Caco-2 (cell line): ENCODE measurements at regions not wholly inside any gene's neighbourhood (a gene's known extent, or its start where the extent isn't known, plus 50 kb on each side); places are given as distances from the start of the nearest gene placed in this dataset.
"Not testable (repeated sequence)": the region's sequence is repeated elsewhere in the genome, so short reads cannot be mapped to it uniquely, and the experiment has no call there.

Source experiments
- BruUV-seq: library from RNA; stranded (reverse); fragments of 400-500 nt; replicated peaks from 2 replicates; lab custom pipeline; 2021; lab: Mats Ljungman, UMichigan
- CTCF ChIA-PET: fragments of 300-600 bp; sonication (Branson Sonifier 250); formaldehyde crosslinking; loops from one replicate; lab custom pipeline; 2022; ENCODE audit warnings: antibody characterized with exemption; lab: Charles Lee
- POLR2A ChIA-PET: fragments of 300-600 bp; sonication (Branson Sonifier 250); formaldehyde crosslinking; loops from one replicate; lab custom pipeline; 2022; ENCODE audit warnings: antibody characterized with exemption; lab: Charles Lee
- DNase-seq, 2 experiments: peaks; one replicate each; pipeline versions ENCODE4 v3.0.0 to v3.0.0-alpha.2; 2020 to 2022
- H3K27me3 ChIP-seq: replicated peaks from 2 replicates; pipeline ENCODE4 v1.6.0; 2011; ENCODE audit warnings: low read length; ENCODE audit not compliant: control insufficient read depth, insufficient read depth
- H3K36me3 ChIP-seq: 2 replicates; pipeline ENCODE4 v1.5.1; 2011; ENCODE audit warnings: low read length; ENCODE audit not compliant: control insufficient read depth, insufficient read depth
- H3K4me1 ChIP-seq: fragments of 250-450 bp; sonication (Bioruptor Pico); 2 replicates; pipeline ENCODE4 v1.5.1; 2020; ENCODE audit warnings: mild to moderate bottlenecking
- H3K4me3 ChIP-seq: 2 replicates; pipeline ENCODE4 v1.5.1; 2011; ENCODE audit warnings: low read depth, mild to moderate bottlenecking, control low read depth, low read length
- H3K9me3 ChIP-seq: fragments of 250-450 bp; sonication (Bioruptor Pico); 2 replicates; pipeline ENCODE4 v1.5.1; 2020; ENCODE audit warnings: mild to moderate bottlenecking, moderate library complexity
- H3K27ac Mint-ChIP-seq: one replicate; pipeline ENCODE4 v1.8.0; 2022; ENCODE audit warnings: mixed read lengths; ENCODE audit not compliant: unreplicated experiment
- H3K27me3 Mint-ChIP-seq: one replicate; pipeline ENCODE4 v1.8.0; 2022; ENCODE audit warnings: mixed read lengths; ENCODE audit not compliant: insufficient read depth, unreplicated experiment
- H3K36me3 Mint-ChIP-seq: one replicate; pipeline ENCODE4 v1.8.0; 2022; ENCODE audit warnings: mild to moderate bottlenecking, mixed read lengths; ENCODE audit not compliant: insufficient read depth, unreplicated experiment
- H3K4me1 Mint-ChIP-seq: one replicate; pipeline ENCODE4 v1.8.0; 2022; ENCODE audit warnings: low read depth, mixed read lengths; ENCODE audit not compliant: unreplicated experiment
- H3K4me3 Mint-ChIP-seq: one replicate; pipeline ENCODE4 v1.8.0; 2022; ENCODE audit warnings: mild to moderate bottlenecking, moderate library complexity, mixed read lengths; ENCODE audit not compliant: unreplicated experiment
- H3K9me3 Mint-ChIP-seq: one replicate; pipeline ENCODE4 v1.8.0; 2022; ENCODE audit warnings: mixed read lengths; ENCODE audit not compliant: unreplicated experiment
- intact Hi-C: fragments of 100-400 bp; cut with micrococcal nuclease; formaldehyde crosslinking; loops from one replicate; pipeline ENCODE4 v1.10.0; 2022; ENCODE audit not compliant: unreplicated experiment
- TF ChIP-seq, protein P1 (sequence below), 2 experiments: fragments of 200-600 bp in 1 of 2; IDR thresholded peaks; 1 replicate in 1 of 2; 2 replicates in 1 of 2; pipeline versions ENCODE4 v1.5.1 to v1.8.0; 2011 to 2022; ENCODE audit warnings: antibody characterized with exemption in 1 of 2, control low read depth in 1 of 2, inconsistent platforms in 1 of 2, low read depth in 1 of 2, low read length in 1 of 2, mild to moderate bottlenecking in 1 of 2, moderate library complexity in 1 of 2; ENCODE audit not compliant: insufficient read depth in 1 of 2, severe bottlenecking in 1 of 2, unreplicated experiment in 1 of 2

DNA sequence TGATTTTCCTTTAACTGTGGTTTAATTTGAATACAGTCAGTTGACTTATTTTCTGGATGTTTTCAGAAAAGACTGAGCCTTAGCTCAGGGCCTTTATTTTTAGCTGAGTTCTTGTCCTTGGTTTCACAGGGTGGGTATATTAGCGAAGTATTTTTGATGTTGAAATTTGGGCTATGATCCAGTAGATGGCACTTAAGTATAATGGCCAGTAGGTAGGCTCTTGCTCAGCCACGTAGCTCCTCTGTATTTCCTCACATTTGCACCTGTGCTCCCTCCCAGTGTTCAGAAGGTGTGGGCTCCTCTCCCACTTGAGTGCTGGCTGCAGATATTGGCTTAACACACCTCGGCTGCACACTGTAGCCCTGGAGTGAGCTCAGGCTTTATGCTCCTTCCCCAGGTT lies 549.9 kb upstream of the AMOT start:
- intact Hi-C loops = no loop called here
- Mint-ChIP-seq H3K9me3 (peaks cover 4% of the 10 kb centered on the region), H3K4me1 (no peaks in the 10 kb centered on the region), H3K36me3 (no peaks in the 10 kb centered on the region), H3K27me3 (no peaks in the 10 kb centered on the region), H3K27ac (no peak overlapping the region), H3K4me3 (no peak overlapping the region)
- ChIA-PET CTCF (no interaction called here), POLR2A (no interaction called here)
- no peaks in the 10 kb centered on the region for H3K4me1 ChIP-seq
- TF ChIP-seq, protein P1, sequence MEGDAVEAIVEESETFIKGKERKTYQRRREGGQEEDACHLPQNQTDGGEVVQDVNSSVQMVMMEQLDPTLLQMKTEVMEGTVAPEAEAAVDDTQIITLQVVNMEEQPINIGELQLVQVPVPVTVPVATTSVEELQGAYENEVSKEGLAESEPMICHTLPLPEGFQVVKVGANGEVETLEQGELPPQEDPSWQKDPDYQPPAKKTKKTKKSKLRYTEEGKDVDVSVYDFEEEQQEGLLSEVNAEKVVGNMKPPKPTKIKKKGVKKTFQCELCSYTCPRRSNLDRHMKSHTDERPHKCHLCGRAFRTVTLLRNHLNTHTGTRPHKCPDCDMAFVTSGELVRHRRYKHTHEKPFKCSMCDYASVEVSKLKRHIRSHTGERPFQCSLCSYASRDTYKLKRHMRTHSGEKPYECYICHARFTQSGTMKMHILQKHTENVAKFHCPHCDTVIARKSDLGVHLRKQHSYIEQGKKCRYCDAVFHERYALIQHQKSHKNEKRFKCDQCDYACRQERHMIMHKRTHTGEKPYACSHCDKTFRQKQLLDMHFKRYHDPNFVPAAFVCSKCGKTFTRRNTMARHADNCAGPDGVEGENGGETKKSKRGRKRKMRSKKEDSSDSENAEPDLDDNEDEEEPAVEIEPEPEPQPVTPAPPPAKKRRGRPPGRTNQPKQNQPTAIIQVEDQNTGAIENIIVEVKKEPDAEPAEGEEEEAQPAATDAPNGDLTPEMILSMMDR (IDR thresholded peaks at IDR 0.05; ENCODE audit: insufficient read depth in 1 of 2, low read depth in 1 of 2, low read length in 1 of 2, severe bottlenecking in 1 of 2, unreplicated experiment in 1 of 2) = no peak
- no peaks in the 10 kb centered on the region for H3K27me3 ChIP-seq
- no peak overlapping the region for H3K4me3 ChIP-seq
- no peaks in the 10 kb centered on the region for H3K36me3 ChIP-seq
- H3K9me3 ChIP-seq = no peaks in the 10 kb centered on the region
- no peak for DNase-seq
- BruUV-seq = no TSS peak

DNA sequence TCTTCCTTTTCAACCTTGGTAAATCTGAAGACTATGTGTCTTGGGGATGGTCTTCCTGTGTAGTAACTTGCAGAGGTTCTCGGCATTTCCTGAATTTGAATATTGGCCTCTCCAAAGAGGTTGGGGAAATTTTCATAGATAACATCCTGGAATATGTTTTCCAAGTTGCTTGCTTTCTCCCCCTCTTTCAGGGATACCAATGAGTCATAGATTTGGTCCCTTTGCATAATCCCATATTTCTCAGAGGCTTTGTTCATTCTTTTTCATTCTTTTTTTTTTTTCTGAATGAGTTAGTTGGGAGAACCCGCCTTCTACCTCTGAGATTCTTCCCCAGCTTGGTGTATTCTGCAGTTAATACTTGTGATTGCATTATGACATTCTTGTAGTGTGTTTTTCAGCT lies 549.2 kb upstream of the AMOT start:
- Mint-ChIP-seq H3K36me3 (no peaks in the 10 kb centered on the region), H3K9me3 (peaks cover 8% of the 10 kb centered on the region), H3K4me1 (no peaks in the 10 kb centered on the region), H3K4me3 (no peak overlapping the region), H3K27ac (no peak overlapping the region), H3K27me3 (no peaks in the 10 kb centered on the region)
- BruUV-seq = no TSS peak
- intact Hi-C loops = no loop called here
- CTCF ChIA-PET = no interaction called here
- Histone ChIP-seq H3K36me3 (no peaks in the 10 kb centered on the region), H3K9me3 (no peaks in the 10 kb centered on the region), H3K4me1 (no peaks in the 10 kb centered on the region), H3K4me3 (no peak overlapping the region), H3K27me3 (no peaks in the 10 kb centered on the region)
- POLR2A ChIA-PET = no interaction called here
- TF ChIP-seq, protein P1 (IDR thresholded peaks at IDR 0.05; ENCODE audit: insufficient read depth in 1 of 2, low read depth in 1 of 2, low read length in 1 of 2, severe bottlenecking in 1 of 2, unreplicated experiment in 1 of 2) = no peak
- no peak for DNase-seq

DNA sequence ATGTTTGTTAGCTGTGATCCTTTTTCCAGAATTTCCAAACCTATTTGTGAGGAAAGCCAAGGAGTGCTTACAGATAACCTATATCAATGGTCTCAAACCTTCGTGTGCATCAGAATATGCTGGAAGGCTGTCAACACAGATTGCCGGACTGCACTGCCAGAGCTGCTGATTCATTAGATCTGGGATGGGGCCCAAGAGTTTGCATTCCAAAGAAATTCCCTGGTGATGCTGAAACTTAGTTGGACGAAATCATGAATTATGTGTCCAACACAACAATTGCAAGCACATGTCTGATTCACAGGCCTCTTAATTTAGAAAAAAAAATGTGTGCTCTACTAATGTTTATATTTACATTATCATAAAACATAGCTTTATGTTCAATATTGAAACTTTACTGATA lies 544.0 kb upstream of the AMOT start:
- peaks cover 8% of the 10 kb centered on the region for H3K9me3 Mint-ChIP-seq
- no peaks in the 10 kb centered on the region for H3K9me3 ChIP-seq
- no peak overlapping the region for H3K4me3 ChIP-seq
- TF ChIP-seq, protein P1 (IDR thresholded peaks at IDR 0.05; ENCODE audit: insufficient read depth in 1 of 2, low read depth in 1 of 2, low read length in 1 of 2, severe bottlenecking in 1 of 2, unreplicated experiment in 1 of 2) = no peak
- H3K27ac Mint-ChIP-seq = no peak overlapping the region
- H3K36me3 ChIP-seq = no peaks in the 10 kb centered on the region
- no peak overlapping the region for H3K4me3 Mint-ChIP-seq
- no peak for DNase-seq
- no TSS peak for BruUV-seq
- POLR2A ChIA-PET = no interaction called here
- no peaks in the 10 kb centered on the region for H3K4me1 ChIP-seq
- CTCF ChIA-PET = no interaction called here
- no peaks in the 10 kb centered on the region for H3K27me3 Mint-ChIP-seq
- no peaks in the 10 kb centered on the region for H3K27me3 ChIP-seq
- no peaks in the 10 kb centered on the region for H3K36me3 Mint-ChIP-seq
- no peaks in the 10 kb centered on the region for H3K4me1 Mint-ChIP-seq
- intact Hi-C loops = no loop called here

DNA sequence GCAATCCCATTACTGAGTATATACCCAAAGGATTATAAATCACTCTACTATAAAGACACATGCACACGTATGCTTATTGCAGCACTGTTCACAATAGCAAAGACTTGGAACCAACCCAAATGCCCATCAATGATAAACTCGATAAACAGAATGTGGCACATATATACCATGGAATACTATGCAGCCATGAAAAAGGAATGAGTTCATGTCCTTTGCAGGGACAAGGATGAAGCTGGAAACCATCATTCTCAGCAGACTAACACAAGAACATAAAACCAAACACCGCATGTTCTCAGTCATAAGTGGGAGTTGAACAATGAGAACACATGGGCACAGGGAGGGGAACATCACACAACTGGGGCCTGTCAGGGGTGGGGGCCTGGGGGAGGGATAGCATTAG lies 532.8 kb upstream of the AMOT start:
- H3K36me3 Mint-ChIP-seq, H3K36me3 ChIP-seq, H3K4me3 Mint-ChIP-seq, intact Hi-C loops, BruUV-seq, H3K4me1 ChIP-seq, H3K27me3 ChIP-seq, H3K27me3 Mint-ChIP-seq, H3K4me3 ChIP-seq, H3K9me3 Mint-ChIP-seq, H3K9me3 ChIP-seq, POLR2A ChIA-PET, H3K27ac Mint-ChIP-seq, DNase-seq, H3K4me1 Mint-ChIP-seq, CTCF ChIA-PET: not testable (repeated sequence)
